Endothelial cell (in vitro differentiated cells): ENCODE measurements at regions not wholly inside any gene's neighbourhood (a gene's known extent, or its start where the extent isn't known, plus 50 kb on each side); places are given as distances from the start of the nearest gene placed in this dataset.
"Not testable (repeated sequence)": the region's sequence is repeated elsewhere in the genome, so short reads cannot be mapped to it uniquely, and the experiment has no call there.

Experiments
- DNase-seq: peaks from one replicate; pipeline ENCODE4 v3.0.0; 2021; ENCODE audit warnings: low spot score
- H3K27ac Mint-ChIP-seq: one replicate; pipeline ENCODE4 v1.8.0; 2021; ENCODE audit warnings: mixed read lengths, inconsistent platforms; ENCODE audit not compliant: unreplicated experiment
- H3K27me3 Mint-ChIP-seq: one replicate; pipeline ENCODE4 v1.8.0; 2021; ENCODE audit warnings: mild to moderate bottlenecking, moderate library complexity, mixed read lengths, inconsistent platforms; ENCODE audit not compliant: unreplicated experiment
- H3K36me3 Mint-ChIP-seq: one replicate; pipeline ENCODE4 v1.8.0; 2021; ENCODE audit warnings: mild to moderate bottlenecking, low read depth, mixed read lengths, inconsistent platforms; ENCODE audit not compliant: unreplicated experiment
- H3K4me1 Mint-ChIP-seq: one replicate; pipeline ENCODE4 v1.8.0; 2021; ENCODE audit warnings: mild to moderate bottlenecking, mixed read lengths, inconsistent platforms; ENCODE audit not compliant: unreplicated experiment
- H3K4me3 Mint-ChIP-seq: one replicate; pipeline ENCODE4 v1.8.0; 2021; ENCODE audit warnings: mild to moderate bottlenecking, mixed read lengths, inconsistent platforms; ENCODE audit not compliant: unreplicated experiment
- H3K9me3 Mint-ChIP-seq: one replicate; pipeline ENCODE4 v1.8.0; 2021; ENCODE audit warnings: mixed read lengths, inconsistent platforms; ENCODE audit not compliant: unreplicated experiment
- CTCF ChIP-seq: fragments of 200-600 bp; sonication (generic); IDR thresholded peaks from one replicate; pipeline ENCODE4 v1.5.0; 2021; ENCODE audit warnings: antibody characterized with exemption; ENCODE audit not compliant: unreplicated experiment

GRCh38 chr15:20295238-20295811, 246.3 kb downstream of the GOLGA6L6 start:
- Mint-ChIP-seq H3K9me3 (peaks cover 16% of the 10 kb centered on the region), H3K4me1 (no peaks in the 10 kb centered on the region), H3K27me3 (peaks cover 5% of the 10 kb centered on the region), H3K36me3 (no peaks in the 10 kb centered on the region), H3K27ac (no peak overlapping the region), H3K4me3 (no peak overlapping the region)
- TF ChIP-seq CTCF = no peak
- DNase-seq = no peak

GRCh38 chr15:20294651-20295237, 246.9 kb downstream of the GOLGA6L6 start:
- Mint-ChIP-seq H3K9me3 (peaks cover 15% of the 10 kb centered on the region), H3K4me3 (no peak overlapping the region), H3K36me3 (no peaks in the 10 kb centered on the region), H3K4me1 (no peaks in the 10 kb centered on the region), H3K27ac (no peak overlapping the region), H3K27me3 (peaks cover 3% of the 10 kb centered on the region)
- TF ChIP-seq CTCF = no peak
- no peak for DNase-seq

- H3K9me3 Mint-ChIP-seq = peaks cover 10% of the 10 kb centered on the region
- not testable (repeated sequence) for H3K36me3 Mint-ChIP-seq, H3K27me3 Mint-ChIP-seq, H3K4me3 Mint-ChIP-seq, DNase-seq, H3K4me1 Mint-ChIP-seq, H3K27ac Mint-ChIP-seq
Observed at GRCh38 chr15:20292422-20293005, 249.1 kb downstream of the GOLGA6L6 start.

- H3K36me3 Mint-ChIP-seq, H3K27me3 Mint-ChIP-seq, H3K4me3 Mint-ChIP-seq, H3K4me1 Mint-ChIP-seq, H3K27ac Mint-ChIP-seq, H3K9me3 Mint-ChIP-seq: not testable (repeated sequence)
- peak; percentile 2 for DNase-seq
Observed at GRCh38 chr15:20291616-20292015, 250.0 kb downstream of the GOLGA6L6 start.

- H3K27me3 Mint-ChIP-seq, H3K36me3 Mint-ChIP-seq, H3K9me3 Mint-ChIP-seq, H3K4me3 Mint-ChIP-seq, H3K4me1 Mint-ChIP-seq, H3K27ac Mint-ChIP-seq: not testable (repeated sequence)
- DNase-seq = peak; percentile 1
Observed at GRCh38 chr15:20290606-20291005, 251.0 kb downstream of the GOLGA6L6 start.

GRCh38 chr15:20289538-20290103, 252.0 kb downstream of the GOLGA6L6 start:
- H3K4me3 Mint-ChIP-seq, H3K4me1 Mint-ChIP-seq, H3K27me3 Mint-ChIP-seq, H3K9me3 Mint-ChIP-seq, H3K27ac Mint-ChIP-seq, DNase-seq, H3K36me3 Mint-ChIP-seq: not testable (repeated sequence)

GRCh38 chr15:20288800-20289537, 252.6 kb downstream of the GOLGA6L6 start:
- not testable (repeated sequence) for H3K4me1 Mint-ChIP-seq, H3K27me3 Mint-ChIP-seq, H3K9me3 Mint-ChIP-seq, H3K36me3 Mint-ChIP-seq, H3K27ac Mint-ChIP-seq, DNase-seq, H3K4me3 Mint-ChIP-seq

GRCh38 chr15:20286559-20286958, 255.0 kb downstream of the GOLGA6L6 start:
- not testable (repeated sequence) for H3K36me3 Mint-ChIP-seq, H3K27me3 Mint-ChIP-seq, DNase-seq, H3K9me3 Mint-ChIP-seq, H3K4me1 Mint-ChIP-seq, H3K27ac Mint-ChIP-seq, H3K4me3 Mint-ChIP-seq

- not testable (repeated sequence) for H3K4me1 Mint-ChIP-seq, H3K27ac Mint-ChIP-seq, H3K27me3 Mint-ChIP-seq, H3K4me3 Mint-ChIP-seq, H3K9me3 Mint-ChIP-seq, H3K36me3 Mint-ChIP-seq
- peak; percentile 1 for DNase-seq
Observed at GRCh38 chr15:20285696-20286300, 255.8 kb downstream of the GOLGA6L6 start.
